Progenitor cell of endocrine pancreas (in vitro differentiated cells): ENCODE measurements at regions not wholly inside any gene's neighbourhood (a gene's known extent, or its start where the extent isn't known, plus 50 kb on each side); places are given as distances from the start of the nearest gene placed in this dataset.

Experiments
- DNase-seq: peaks from one replicate; pipeline ENCODE4 v3.0.0; 2021; ENCODE audit warnings: low spot score; ENCODE audit not compliant: unreplicated experiment
- H3K27ac Mint-ChIP-seq: 2 replicates; pipeline ENCODE4 v1.8.0; 2021; ENCODE audit warnings: mild to moderate bottlenecking, moderate library complexity, mixed read lengths
- H3K27me3 Mint-ChIP-seq: 2 replicates; pipeline ENCODE4 v1.8.0; 2021; ENCODE audit warnings: mixed read lengths
- H3K36me3 Mint-ChIP-seq: 2 replicates; pipeline ENCODE4 v1.8.0; 2022; ENCODE audit warnings: mixed read lengths; ENCODE audit not compliant: insufficient read depth
- H3K4me1 Mint-ChIP-seq: 2 replicates; pipeline ENCODE4 v1.8.0; 2021; ENCODE audit warnings: low read depth, mixed read lengths
- H3K4me3 Mint-ChIP-seq: 2 replicates; pipeline ENCODE4 v1.8.0; 2021; ENCODE audit warnings: low read depth, mild to moderate bottlenecking, moderate library complexity, mixed read lengths
- H3K9me3 Mint-ChIP-seq: 2 replicates; pipeline ENCODE4 v1.8.0; 2021; ENCODE audit warnings: low read depth, mixed read lengths
- TF ChIP-seq, protein P1 (sequence below): fragments of 200-600 bp; sonication (generic); IDR thresholded peaks from one replicate; pipeline ENCODE4 v1.5.0; 2021; ENCODE audit warnings: antibody characterized with exemption, mild to moderate bottlenecking; ENCODE audit not compliant: unreplicated experiment

DNA sequence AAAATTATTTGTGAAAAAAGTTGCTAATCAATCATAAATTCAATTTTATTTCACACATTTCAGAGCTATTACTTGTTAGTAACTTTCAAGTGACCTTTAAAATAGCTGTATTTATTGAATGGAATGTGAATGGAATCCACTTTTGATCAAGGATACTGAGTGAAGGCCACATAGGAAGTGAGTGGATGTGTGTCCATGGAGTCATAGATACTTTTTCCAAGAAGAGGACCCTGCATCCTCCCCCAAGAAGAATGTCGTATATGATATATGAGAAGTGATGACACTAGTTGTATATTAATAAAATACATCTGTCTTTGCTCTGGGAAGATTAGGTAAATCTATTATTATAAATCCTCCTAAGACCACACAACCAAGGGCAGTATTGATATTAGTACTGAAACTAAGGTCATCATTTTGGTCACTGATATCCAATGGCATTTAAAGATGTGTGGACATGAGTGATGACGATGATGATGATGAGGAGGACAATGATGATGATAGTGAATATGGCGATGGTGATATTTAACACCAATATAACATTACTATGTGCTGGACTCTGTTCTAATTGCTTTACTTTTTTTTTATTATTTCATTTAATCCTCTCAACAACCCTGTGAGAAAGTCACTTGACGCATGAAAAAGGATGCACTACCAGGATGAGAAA lies 493.0 kb upstream of the NR2F2 start:
- Mint-ChIP-seq H3K36me3 (no peaks in the 10 kb centered on the region), H3K4me3 (no peak overlapping the region), H3K9me3 (no peaks in the 10 kb centered on the region), H3K27me3 (no peaks in the 10 kb centered on the region), H3K4me1 (peaks cover 6% of the 10 kb centered on the region), H3K27ac (no peak overlapping the region)
- TF ChIP-seq, protein P1, sequence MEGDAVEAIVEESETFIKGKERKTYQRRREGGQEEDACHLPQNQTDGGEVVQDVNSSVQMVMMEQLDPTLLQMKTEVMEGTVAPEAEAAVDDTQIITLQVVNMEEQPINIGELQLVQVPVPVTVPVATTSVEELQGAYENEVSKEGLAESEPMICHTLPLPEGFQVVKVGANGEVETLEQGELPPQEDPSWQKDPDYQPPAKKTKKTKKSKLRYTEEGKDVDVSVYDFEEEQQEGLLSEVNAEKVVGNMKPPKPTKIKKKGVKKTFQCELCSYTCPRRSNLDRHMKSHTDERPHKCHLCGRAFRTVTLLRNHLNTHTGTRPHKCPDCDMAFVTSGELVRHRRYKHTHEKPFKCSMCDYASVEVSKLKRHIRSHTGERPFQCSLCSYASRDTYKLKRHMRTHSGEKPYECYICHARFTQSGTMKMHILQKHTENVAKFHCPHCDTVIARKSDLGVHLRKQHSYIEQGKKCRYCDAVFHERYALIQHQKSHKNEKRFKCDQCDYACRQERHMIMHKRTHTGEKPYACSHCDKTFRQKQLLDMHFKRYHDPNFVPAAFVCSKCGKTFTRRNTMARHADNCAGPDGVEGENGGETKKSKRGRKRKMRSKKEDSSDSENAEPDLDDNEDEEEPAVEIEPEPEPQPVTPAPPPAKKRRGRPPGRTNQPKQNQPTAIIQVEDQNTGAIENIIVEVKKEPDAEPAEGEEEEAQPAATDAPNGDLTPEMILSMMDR = no peak
- DNase-seq = no peak

DNA sequence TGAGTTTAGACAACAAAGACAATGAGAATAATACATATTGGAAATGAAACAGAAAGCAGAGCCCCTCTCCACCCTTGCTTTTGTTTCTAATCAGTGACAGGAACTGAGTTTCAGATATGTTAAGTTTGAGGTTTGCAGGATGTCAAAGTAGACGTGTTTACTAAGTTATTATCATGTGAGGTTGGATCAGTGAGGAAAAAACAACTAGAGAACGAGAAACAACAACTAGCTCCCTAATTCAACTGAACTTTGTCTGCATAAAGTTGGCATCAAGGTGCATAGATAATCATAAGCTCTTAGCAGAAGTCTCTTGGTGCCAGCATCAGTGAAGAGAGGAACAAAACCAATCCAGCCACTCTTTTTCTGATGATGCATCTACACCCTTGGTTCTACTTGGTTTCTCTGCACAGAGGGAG lies 491.1 kb upstream of the NR2F2 start:
- DNase-seq = no peak
- H3K36me3 Mint-ChIP-seq = no peaks in the 10 kb centered on the region
- TF ChIP-seq, protein P1 = no peak

DNA sequence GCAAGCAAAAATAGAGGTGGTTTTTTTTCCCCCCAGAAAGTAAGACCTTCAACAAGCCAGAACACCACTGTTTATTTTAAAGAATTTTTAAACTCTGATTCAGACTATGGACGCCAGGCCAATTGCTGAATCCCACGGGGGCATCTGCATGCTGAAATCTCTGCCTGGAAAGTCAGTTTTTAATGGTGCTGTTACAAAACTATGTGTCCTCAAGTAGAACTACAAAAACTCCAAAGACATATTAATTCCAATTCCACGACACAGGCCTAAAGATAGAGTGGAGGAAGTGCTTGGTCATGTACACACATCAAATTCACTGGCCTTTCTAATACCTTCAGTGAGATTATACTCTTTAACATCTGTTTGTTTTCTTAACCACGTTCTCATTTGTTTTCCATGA lies 490.5 kb upstream of the NR2F2 start:
- Mint-ChIP-seq H3K4me3 (no peak overlapping the region), H3K9me3 (no peaks in the 10 kb centered on the region), H3K4me1 (peaks cover 3% of the 10 kb centered on the region), H3K36me3 (no peaks in the 10 kb centered on the region), H3K27ac (no peak overlapping the region), H3K27me3 (no peaks in the 10 kb centered on the region)
- TF ChIP-seq, protein P1 = no peak
- no peak for DNase-seq

More for the DNA sequence above, 491.1 kb upstream of the NR2F2 start:
- H3K4me1 Mint-ChIP-seq = peaks cover 3% of the 10 kb centered on the region
- H3K4me3 Mint-ChIP-seq = no peak overlapping the region
- no peaks in the 10 kb centered on the region for H3K9me3 Mint-ChIP-seq
- no peaks in the 10 kb centered on the region for H3K27me3 Mint-ChIP-seq
- no peak overlapping the region for H3K27ac Mint-ChIP-seq

DNA sequence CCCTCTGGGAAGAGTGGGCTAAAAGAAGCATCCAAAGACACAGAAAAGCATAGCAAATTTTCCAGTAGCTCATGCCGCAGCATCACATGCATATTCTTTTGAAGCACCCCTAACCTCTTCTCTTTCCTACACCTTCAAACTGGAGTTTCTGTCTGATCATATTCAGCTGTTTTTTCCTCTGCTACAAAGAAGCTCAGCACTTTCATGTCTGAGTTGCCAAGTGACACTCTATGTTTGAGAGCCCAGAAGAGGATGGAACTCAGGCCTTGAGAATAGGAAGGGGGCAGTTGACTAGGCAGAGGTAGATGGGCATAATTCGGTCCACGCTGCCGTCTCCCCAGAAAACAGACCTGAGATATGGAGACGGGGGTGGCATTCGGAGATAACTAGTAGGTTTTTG lies 489.6 kb upstream of the NR2F2 start:
- no peaks in the 10 kb centered on the region for H3K27me3 Mint-ChIP-seq
- no peak for DNase-seq
- H3K4me3 Mint-ChIP-seq = no peak overlapping the region
- peaks cover 3% of the 10 kb centered on the region for H3K4me1 Mint-ChIP-seq
- H3K36me3 Mint-ChIP-seq = no peaks in the 10 kb centered on the region
- TF ChIP-seq, protein P1 = no peak
- H3K27ac Mint-ChIP-seq = no peak overlapping the region
- H3K9me3 Mint-ChIP-seq = no peaks in the 10 kb centered on the region

- H3K36me3 Mint-ChIP-seq = no peaks in the 10 kb centered on the region
- H3K4me1 Mint-ChIP-seq = peaks cover 8% of the 10 kb centered on the region
- no peak overlapping the region for H3K27ac Mint-ChIP-seq
- TF ChIP-seq, protein P1 = no peak
- H3K27me3 Mint-ChIP-seq = no peaks in the 10 kb centered on the region
- H3K4me3 Mint-ChIP-seq = no peak overlapping the region
- H3K9me3 Mint-ChIP-seq = no peaks in the 10 kb centered on the region
- DNase-seq = no peak
Measured at GRCh38 chr15:95842576-95842975, 487.9 kb upstream of the NR2F2 start.
